GM23338 (cell line): ENCODE measurements at regions not wholly inside any gene's neighbourhood (a gene's known extent, or its start where the extent isn't known, plus 50 kb on each side); places are given as distances from the start of the nearest gene placed in this dataset.

ENCODE experiments used
- REST ChIP-seq: IDR thresholded peaks from one replicate; pipeline ENCODE4 v1.6.1; 2018; ENCODE audit warnings: antibody characterized with exemption; ENCODE audit not compliant: unreplicated experiment
- TF ChIP-seq, protein P1 (sequence below), 2 experiments: fragments of 200-600 bp in 1 of 2; sonication (generic) in 1 of 2; conservative IDR thresholded peaks; 2 replicates each; pipeline versions ENCODE4 v1.5.1 to v1.6.1; 2016 to 2017; ENCODE audit warnings: antibody characterized with exemption in 2 of 2, low read depth in 2 of 2, mild to moderate bottlenecking in 2 of 2, moderate library complexity in 1 of 2

DNA sequence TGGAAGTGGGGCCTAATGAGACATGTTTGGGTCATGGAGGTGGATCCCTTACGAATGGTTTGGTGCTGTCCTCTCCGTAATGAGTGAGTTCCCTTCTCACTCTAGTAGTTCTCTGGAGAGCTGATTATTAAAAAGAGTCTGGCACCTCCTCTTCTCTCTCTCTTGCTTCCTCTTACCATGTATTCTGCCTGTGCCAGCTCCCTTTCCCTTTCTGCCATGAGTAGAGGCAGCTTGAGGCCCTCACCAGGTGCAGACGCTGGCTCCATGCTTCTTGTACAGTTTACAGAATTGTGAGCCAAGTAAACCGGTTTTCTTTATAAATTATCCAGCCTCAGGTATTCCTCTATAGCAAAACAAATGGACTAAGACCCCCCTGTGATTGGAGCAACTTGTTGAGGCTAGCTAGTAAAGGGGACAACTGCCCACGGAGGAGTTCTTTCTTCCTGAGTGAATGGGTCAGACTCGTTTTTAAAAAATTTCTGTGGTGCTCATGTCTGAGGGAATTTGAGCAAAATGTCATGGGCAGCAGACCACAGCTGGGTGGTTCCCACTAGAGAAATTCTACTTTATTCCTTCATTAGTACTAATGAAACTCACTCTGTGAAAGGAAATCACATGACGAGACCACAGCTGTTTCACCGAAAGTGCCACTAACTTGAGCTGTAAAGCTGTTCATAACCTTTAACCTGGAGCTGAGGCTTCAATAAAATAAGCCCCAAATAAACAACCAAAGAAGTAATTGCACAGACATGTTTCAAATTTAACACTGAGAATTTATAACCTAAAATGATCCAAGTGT is 210.0 kb downstream of the NFKBIZ start:
- TF ChIP-seq, protein P1, sequence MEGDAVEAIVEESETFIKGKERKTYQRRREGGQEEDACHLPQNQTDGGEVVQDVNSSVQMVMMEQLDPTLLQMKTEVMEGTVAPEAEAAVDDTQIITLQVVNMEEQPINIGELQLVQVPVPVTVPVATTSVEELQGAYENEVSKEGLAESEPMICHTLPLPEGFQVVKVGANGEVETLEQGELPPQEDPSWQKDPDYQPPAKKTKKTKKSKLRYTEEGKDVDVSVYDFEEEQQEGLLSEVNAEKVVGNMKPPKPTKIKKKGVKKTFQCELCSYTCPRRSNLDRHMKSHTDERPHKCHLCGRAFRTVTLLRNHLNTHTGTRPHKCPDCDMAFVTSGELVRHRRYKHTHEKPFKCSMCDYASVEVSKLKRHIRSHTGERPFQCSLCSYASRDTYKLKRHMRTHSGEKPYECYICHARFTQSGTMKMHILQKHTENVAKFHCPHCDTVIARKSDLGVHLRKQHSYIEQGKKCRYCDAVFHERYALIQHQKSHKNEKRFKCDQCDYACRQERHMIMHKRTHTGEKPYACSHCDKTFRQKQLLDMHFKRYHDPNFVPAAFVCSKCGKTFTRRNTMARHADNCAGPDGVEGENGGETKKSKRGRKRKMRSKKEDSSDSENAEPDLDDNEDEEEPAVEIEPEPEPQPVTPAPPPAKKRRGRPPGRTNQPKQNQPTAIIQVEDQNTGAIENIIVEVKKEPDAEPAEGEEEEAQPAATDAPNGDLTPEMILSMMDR (conservative IDR thresholded peaks at IDR 0.05; ENCODE audit: low read depth in 2 of 2) = no peak
- no peak for TF ChIP-seq REST
